Endometrium (tissue), 2 donors: ENCODE measurements at regions not wholly inside any gene's neighbourhood (a gene's known extent, or its start where the extent isn't known, plus 50 kb on each side); places are given as distances from the start of the nearest gene placed in this dataset.

Experiments
- FAIRE-seq: peaks from 2 replicates; lab custom pipeline; 2012; peaks lifted over from hg19 to GRCh38; lab: Jason Lieb, UNC
- donor health status: control.
- donor health status: control.

DNA sequence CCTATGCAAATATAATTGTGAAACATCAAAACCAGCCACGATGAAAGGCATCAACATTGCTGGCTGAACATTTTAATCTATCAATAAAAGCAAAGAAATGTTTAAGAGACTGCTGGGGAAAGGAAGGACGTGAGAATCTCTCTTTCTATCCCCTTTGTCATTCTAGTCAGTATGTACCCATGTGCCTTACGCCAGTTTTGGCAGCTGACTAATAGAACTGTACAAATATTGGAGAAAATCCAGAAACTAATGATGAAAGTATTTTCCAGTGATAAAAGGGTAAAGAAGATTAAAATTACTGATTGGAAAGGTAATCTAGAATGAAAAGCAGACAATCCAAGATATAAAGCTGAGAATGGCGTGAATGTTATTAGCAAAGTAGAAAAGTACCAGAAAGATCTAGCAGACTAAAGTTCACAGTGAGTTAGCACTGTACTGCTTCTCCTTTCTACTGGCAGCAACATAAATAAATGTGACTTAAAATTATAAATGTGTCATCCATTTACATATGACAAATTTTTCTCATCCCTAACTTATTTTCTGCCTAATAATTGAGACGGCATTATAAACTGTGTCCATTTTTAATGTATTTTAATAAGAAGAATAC lies 401.9 kb upstream of the CNTN4 start:
- no peak for FAIRE-seq

- FAIRE-seq, result no peak
Observed at GRCh38 chr3:1699361-1699920, 399.2 kb upstream of the CNTN4 start.

DNA sequence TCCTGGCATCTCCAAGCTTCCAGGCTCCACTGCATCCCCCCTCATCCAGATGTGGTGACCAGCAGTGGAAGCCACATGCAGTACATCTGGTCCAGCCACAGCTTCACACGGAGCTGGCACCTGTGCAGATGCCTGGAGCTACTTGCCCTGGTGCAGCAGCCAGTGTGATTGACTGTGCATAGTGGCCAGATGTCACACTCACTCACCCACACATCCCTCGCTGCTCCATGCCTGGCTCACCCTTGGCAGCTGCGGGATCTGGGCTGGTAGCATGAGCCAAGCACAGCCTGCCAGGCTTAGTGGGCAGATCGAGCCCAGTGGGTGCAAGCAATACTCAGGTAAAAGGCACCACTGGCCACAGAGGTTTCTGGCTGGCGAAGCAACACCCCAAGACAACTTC lies 398.0 kb upstream of the CNTN4 start:
- no peak for FAIRE-seq

- FAIRE-seq, result no peak
Observed at GRCh38 chr3:1703169-1703568, 395.5 kb upstream of the CNTN4 start.

GRCh38 chr3:1710663-1711062 lies 388.0 kb upstream of the CNTN4 start:
- FAIRE-seq, result no peak

DNA sequence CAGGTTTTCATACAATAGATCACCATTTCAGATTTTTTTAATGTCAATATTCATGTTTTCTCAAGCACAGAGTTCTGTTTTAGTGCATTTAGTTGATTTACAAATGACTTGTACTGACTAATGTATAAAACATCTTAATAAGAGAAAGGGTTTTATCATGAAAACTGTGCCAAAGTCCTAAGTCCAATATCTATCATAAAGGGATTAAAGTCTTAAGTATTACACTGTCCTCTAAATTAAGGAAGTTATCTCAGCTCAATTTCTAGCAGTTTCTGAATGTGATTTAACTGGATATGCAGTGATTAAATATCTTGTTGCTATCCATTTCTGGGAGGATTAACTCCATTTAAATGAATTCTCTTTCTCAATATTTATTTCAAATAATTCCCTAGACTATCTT lies 381.1 kb upstream of the CNTN4 start:
- FAIRE-seq, result no peak

GRCh38 chr3:1723726-1724125 lies 374.9 kb upstream of the CNTN4 start:
- no peak for FAIRE-seq

- FAIRE-seq, result no peak
Observed at GRCh38 chr3:1726741-1727140, 371.9 kb upstream of the CNTN4 start.

DNA sequence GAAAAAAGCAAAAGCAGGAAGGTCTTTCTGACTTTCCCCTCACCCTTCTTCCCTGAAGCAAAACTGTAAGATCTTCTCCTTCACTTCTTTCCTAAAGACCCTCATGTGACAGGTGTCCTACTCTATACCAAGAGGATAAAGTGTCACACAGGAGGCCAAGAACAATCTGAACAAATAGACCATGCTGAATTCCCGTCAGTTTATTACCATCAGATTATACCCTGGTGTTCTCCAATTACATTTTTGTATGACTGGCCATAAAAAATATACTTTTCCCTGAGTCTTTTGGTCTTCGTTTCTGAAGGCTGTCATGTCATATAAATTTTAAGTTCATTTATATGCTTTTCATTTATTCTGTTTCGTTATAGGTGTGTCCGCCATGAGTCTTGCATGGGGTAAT lies 371.4 kb upstream of the CNTN4 start:
- FAIRE-seq, result no peak

GRCh38 chr3:1728510-1728909 lies 370.2 kb upstream of the CNTN4 start:
- FAIRE-seq, result no peak

GRCh38 chr3:1734494-1735122 lies 364.1 kb upstream of the CNTN4 start:
- no peak for FAIRE-seq

DNA sequence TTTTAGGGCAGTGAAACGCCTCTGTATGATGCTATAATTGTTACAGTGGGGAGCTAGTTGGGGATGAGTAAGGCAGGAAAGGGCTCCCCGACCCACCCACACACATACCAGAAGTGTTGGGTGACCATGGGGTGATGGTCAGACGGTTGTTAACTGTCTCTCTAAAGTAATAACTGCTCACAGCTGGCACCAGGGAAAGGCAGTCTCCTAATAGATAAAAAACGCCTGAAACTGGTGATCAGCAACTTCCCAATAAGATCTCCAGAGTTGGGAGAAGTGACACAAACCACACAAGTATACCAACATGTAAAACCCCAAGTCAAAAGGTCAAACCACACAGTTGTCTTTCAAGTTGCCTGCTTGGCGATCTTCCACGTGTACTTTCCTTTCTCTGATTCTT lies 346.5 kb upstream of the CNTN4 start:
- no peak for FAIRE-seq

- FAIRE-seq, result peak; percentile 98
Observed at GRCh38 chr3:1766384-1766783, 332.3 kb upstream of the CNTN4 start.

- no peak for FAIRE-seq
Observed at GRCh38 chr3:1773679-1774078, 325.0 kb upstream of the CNTN4 start.

GRCh38 chr3:1774597-1774996 lies 324.1 kb upstream of the CNTN4 start:
- FAIRE-seq, result no peak

- no peak for FAIRE-seq
Observed at GRCh38 chr3:1775321-1775720, 323.3 kb upstream of the CNTN4 start.

- no peak for FAIRE-seq
Observed at GRCh38 chr3:1783995-1784394, 314.7 kb upstream of the CNTN4 start.

GRCh38 chr3:1787094-1787493 lies 311.6 kb upstream of the CNTN4 start:
- no peak for FAIRE-seq

GRCh38 chr3:1792466-1792865 lies 306.2 kb upstream of the CNTN4 start:
- no peak for FAIRE-seq

DNA sequence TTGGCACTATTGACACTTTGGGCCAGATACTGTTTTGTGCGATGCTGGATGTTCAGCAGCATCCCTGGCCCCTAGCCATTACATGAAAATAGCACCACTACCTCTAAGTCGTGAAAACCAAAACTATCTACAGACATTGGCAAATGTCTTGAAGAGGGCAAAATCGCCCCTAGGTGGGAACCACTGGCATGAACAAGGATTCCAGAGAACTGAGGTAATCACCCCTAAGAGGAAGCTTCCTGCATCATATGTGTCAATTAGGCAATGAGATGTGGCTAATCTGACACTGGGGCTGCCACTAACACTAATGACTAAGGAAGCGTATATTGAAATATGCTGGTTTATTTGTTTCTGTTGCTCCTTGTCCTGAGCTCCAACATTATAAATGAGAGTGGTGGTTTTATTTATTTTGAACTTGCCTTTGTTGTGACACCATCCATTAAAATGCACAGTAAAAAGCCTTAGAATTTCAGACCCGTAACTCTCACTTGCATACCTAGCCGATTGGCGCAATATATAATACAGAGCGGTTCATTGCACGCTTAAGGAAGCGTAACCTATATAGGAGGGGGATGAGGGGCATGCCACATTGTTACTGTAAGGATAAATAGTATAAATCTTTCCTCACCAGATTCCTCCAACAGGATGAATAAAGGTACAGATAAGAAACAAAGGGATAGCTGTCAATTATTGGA lies 299.8 kb upstream of the CNTN4 start:
- FAIRE-seq, result no peak

GRCh38 chr3:1805331-1805730 lies 293.3 kb upstream of the CNTN4 start:
- FAIRE-seq, result no peak

DNA sequence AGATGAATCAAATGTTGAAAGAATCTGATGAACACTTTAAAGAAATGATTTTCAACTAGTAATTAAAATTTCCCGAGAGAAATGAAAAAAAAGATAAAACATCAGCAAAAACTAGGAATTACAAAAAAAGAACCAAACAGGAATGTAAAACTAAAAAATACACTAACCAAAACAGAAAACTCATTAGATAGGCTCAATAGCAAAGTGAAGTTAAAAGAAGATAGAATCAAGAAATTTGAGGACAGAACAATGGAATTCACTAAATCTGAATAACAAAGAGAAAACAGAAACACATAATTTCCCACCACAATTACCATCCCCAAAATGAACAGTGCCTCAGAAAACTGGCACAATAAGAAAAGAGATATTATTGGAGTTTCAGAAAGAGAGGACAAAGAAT lies 290.1 kb upstream of the CNTN4 start:
- no peak for FAIRE-seq

DNA sequence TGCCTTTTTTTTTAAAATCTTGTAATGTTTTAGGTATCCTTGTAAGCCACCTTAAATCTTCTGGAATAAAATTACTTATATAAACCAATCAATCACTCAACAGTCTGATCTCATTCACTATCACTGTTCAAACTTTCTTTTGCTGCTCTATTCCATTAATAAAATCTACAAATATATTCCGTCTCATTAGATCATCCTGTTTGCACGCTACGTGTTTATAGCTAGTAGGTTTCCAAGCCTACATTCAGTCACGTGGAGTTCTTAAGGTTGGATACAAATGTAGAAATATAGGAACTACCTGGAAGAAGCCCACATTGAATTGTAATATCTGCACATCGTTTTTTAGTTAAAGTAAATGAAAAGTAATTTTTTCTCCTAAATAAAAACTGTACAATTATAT lies 274.8 kb upstream of the CNTN4 start:
- no peak for FAIRE-seq

DNA sequence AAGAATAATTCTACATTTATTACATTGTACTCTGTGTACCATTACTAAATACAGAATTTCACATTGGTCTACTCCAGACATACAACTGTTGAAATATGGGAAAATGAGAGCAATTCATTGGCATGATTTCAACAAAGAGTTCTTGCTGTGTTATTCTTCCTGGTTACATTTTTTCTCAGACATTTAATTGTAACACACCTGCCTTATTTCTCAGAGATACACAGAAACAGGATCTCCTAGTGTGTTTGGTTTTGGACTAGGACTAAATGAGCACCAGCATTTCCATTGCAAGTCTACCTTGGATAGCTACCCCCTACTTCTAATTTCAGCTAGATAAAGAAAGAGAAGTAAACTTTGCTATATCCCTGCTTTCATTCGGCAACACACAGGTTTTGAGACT lies 274.3 kb upstream of the CNTN4 start:
- FAIRE-seq, result no peak
